Lower lobe of right lung (tissue), 2 donors: ENCODE measurements at regions not wholly inside any gene's neighbourhood (a gene's known extent, or its start where the extent isn't known, plus 50 kb on each side); places are given as distances from the start of the nearest gene placed in this dataset.

Experiments
- ATAC-seq, 2 donors: fragments of 200-7000 bp; cut with Tn5 transposase; one replicate each; pipeline ENCODE4 v1.9.1; 2020 to 2022; ENCODE audit warnings: mild to moderate bottlenecking in 2 of 2, moderate library complexity in 2 of 2
- DNase-seq: peaks from one replicate; pipeline ENCODE4 v3.0.0-alpha.2; 2020
- H3K27ac ChIP-seq: fragments of 200-600 bp; one replicate; pipeline ENCODE4 v1.8.0; 2022
- H3K27me3 ChIP-seq: fragments of 200-600 bp; one replicate; pipeline ENCODE4 v1.8.0; 2022; ENCODE audit warnings: low read depth
- H3K36me3 ChIP-seq: fragments of 200-600 bp; one replicate; pipeline ENCODE4 v1.8.0; 2022; ENCODE audit warnings: mild to moderate bottlenecking
- H3K4me1 ChIP-seq: fragments of 200-600 bp; one replicate; pipeline ENCODE4 v1.8.0; 2022
- H3K4me3 ChIP-seq: fragments of 200-600 bp; one replicate; pipeline ENCODE4 v1.8.0; 2022; ENCODE audit warnings: mild to moderate bottlenecking
- H3K9me3 ChIP-seq: fragments of 200-600 bp; one replicate; pipeline ENCODE4 v1.8.0; 2022
- intact Hi-C: fragments of 100-400 bp; cut with DNase I; formaldehyde crosslinking; loops from one replicate; pipeline ENCODE4 v1.11.0; 2022
- TF ChIP-seq, protein P1 (sequence below): fragments of 200-600 bp; IDR thresholded peaks from one replicate; pipeline ENCODE4 v1.8.0; 2022; ENCODE audit warnings: antibody characterized with exemption, mild to moderate bottlenecking
- donor health status: DM: no; HTN: yes; CAD: no; lungs with severe emphysema.

DNA sequence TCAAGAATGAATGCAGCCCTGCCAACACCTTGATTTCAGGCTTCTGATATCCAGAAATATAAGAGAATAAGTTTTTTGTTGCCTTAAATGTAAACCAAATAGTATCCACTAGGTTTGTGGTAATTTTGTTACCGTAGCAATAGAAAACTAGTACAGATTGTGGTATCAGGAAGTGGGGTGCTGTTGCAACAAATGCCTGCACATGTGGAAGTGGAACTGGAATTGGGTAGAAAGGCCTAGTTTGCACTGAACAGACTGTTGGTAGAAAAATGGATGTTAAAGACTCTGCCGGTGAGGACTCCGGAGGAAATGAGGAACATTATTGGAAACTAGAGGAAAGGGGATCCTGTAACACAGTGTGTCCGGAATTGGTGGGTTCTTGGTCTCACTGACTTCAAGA is 145.8 kb upstream of the MGAT5 start:
- DNase-seq (no peak), ATAC-seq (peak; percentile 71 to 82)
- no peaks in the 10 kb centered on the region for H3K36me3 ChIP-seq
- intact Hi-C loops = no loop called here
- TF ChIP-seq, protein P1, sequence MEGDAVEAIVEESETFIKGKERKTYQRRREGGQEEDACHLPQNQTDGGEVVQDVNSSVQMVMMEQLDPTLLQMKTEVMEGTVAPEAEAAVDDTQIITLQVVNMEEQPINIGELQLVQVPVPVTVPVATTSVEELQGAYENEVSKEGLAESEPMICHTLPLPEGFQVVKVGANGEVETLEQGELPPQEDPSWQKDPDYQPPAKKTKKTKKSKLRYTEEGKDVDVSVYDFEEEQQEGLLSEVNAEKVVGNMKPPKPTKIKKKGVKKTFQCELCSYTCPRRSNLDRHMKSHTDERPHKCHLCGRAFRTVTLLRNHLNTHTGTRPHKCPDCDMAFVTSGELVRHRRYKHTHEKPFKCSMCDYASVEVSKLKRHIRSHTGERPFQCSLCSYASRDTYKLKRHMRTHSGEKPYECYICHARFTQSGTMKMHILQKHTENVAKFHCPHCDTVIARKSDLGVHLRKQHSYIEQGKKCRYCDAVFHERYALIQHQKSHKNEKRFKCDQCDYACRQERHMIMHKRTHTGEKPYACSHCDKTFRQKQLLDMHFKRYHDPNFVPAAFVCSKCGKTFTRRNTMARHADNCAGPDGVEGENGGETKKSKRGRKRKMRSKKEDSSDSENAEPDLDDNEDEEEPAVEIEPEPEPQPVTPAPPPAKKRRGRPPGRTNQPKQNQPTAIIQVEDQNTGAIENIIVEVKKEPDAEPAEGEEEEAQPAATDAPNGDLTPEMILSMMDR = no peak
- H3K27me3 ChIP-seq = no peaks in the 10 kb centered on the region
- H3K27ac ChIP-seq = no peak overlapping the region
- H3K9me3 ChIP-seq = no peaks in the 10 kb centered on the region
- no peak overlapping the region for H3K4me3 ChIP-seq
- H3K4me1 ChIP-seq = no peaks in the 10 kb centered on the region

DNA sequence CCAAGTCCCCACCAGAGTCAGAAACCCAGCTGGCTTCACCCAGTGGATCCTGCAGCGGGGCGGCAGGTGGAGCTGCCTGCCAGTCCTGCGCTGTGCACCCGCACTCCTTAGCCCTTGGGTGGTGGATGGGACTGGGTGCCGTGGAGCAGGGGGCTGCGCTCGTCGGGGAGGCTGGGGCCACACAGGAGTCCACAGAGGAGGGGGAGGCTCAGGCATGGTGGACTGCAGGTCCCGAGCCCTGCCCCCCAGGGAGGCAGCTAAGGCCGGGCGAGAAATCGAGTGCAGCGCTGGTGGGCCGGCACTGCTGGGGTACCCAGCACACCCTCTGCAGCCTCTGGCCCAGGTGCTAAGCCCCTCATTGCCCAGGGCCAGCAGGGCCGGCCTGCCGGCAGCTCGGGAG is 144.6 kb upstream of the MGAT5 start:
- no peak overlapping the region for H3K27ac ChIP-seq
- DNase-seq (no peak), ATAC-seq (no peak)
- H3K4me1 ChIP-seq = no peaks in the 10 kb centered on the region
- no peak overlapping the region for H3K4me3 ChIP-seq
- H3K27me3 ChIP-seq = no peaks in the 10 kb centered on the region
- TF ChIP-seq, protein P1 = no peak
- intact Hi-C loops = no loop called here
- no peaks in the 10 kb centered on the region for H3K9me3 ChIP-seq
- no peaks in the 10 kb centered on the region for H3K36me3 ChIP-seq

DNA sequence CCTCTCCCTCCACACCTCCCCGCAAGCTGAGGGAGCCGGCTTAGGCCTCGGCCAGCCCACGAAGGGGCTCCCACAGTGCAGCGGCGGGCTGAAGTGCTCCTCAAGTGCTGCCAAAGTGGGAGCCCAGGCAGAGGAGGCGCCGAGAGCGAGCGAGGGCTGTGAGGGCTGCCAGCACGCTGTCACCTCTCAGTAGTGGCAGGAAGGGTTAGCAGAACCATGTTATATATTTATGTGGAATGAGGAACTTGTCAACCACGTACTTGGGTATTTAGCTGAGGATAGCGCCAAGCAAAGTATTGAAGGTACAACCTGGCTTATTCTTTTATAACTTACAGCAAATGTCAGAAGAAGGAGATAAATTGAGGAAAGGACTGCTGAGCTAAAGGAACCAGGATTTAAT is 144.1 kb upstream of the MGAT5 start:
- Histone ChIP-seq H3K27me3 (no peaks in the 10 kb centered on the region), H3K4me1 (no peaks in the 10 kb centered on the region), H3K36me3 (no peaks in the 10 kb centered on the region), H3K9me3 (no peaks in the 10 kb centered on the region), H3K4me3 (no peak overlapping the region), H3K27ac (no peak overlapping the region)
- DNase-seq (no peak), ATAC-seq (no peak)
- intact Hi-C loops = loop anchor here (10.0 kb wide), 1 partner anchor 305 kb away; no protein-coding TSS in a partner anchor
- TF ChIP-seq, protein P1 = no peak

DNA sequence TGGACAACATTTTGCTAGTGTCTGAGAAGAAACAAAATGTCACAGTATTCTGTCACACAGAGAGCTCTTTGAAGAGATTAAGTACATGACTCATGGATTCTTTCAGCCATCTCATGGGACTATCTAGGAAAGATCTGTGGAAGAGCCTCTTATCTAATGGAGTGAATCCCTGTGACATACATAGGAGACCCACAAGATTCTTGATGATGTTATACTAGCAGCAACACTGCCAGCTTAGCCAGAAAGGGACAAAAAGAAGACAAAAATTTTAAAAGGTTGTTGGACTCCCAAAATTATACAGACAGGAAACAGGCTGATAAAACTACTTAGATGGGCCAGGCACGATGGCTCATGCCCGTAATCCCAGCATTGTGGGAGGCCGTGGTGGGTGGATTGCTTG is 143.3 kb upstream of the MGAT5 start:
- Histone ChIP-seq H3K36me3 (no peaks in the 10 kb centered on the region), H3K27me3 (no peaks in the 10 kb centered on the region), H3K4me3 (no peak overlapping the region), H3K4me1 (no peaks in the 10 kb centered on the region), H3K27ac (no peak overlapping the region), H3K9me3 (no peaks in the 10 kb centered on the region)
- intact Hi-C loops = loop anchor here (10.0 kb wide), 1 partner anchor 304 kb away; no protein-coding TSS in a partner anchor
- ATAC-seq = no peak
- no peak for DNase-seq
- TF ChIP-seq, protein P1 = no peak

DNA sequence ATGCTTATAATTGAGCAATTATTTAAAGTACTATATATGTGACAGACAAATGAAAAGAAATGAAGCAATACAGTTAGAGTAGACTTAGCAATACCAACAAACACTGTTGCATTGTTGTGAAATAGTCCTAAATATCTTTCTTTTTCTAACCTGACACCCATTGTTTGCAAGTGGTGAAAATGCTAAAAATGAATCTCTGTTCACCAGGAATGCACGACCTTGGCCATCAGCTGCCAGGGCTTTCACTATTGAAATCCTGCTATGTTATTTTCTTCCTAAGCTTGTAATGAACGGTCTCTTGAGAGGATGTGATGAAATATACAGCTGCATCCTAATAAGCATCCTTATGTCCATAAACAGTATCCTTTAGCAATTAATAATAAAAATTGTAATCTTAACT is 136.2 kb upstream of the MGAT5 start:
- Histone ChIP-seq H3K9me3 (no peaks in the 10 kb centered on the region), H3K27ac (no peak overlapping the region), H3K4me3 (no peak overlapping the region), H3K4me1 (peaks cover 33% of the 10 kb centered on the region), H3K27me3 (no peaks in the 10 kb centered on the region), H3K36me3 (no peaks in the 10 kb centered on the region)
- TF ChIP-seq, protein P1 = no peak
- DNase-seq (no peak), ATAC-seq (no peak)
- intact Hi-C loops = loop anchor here (10.0 kb wide), 1 partner anchor 297 kb away; no protein-coding TSS in a partner anchor
